ENCODE measurements at regions not wholly inside any gene's neighbourhood (a gene's known extent, or its start where the extent isn't known, plus 50 kb on each side); places are given as distances from the start of the nearest gene placed in this dataset.
"Not testable (repeated sequence)": the region's sequence is repeated elsewhere in the genome, so short reads cannot be mapped to it uniquely, and the experiment has no call there.

- no peak for DNase-seq (ENCODE audit: low read depth)
- TF ChIP-seq, protein P1, sequence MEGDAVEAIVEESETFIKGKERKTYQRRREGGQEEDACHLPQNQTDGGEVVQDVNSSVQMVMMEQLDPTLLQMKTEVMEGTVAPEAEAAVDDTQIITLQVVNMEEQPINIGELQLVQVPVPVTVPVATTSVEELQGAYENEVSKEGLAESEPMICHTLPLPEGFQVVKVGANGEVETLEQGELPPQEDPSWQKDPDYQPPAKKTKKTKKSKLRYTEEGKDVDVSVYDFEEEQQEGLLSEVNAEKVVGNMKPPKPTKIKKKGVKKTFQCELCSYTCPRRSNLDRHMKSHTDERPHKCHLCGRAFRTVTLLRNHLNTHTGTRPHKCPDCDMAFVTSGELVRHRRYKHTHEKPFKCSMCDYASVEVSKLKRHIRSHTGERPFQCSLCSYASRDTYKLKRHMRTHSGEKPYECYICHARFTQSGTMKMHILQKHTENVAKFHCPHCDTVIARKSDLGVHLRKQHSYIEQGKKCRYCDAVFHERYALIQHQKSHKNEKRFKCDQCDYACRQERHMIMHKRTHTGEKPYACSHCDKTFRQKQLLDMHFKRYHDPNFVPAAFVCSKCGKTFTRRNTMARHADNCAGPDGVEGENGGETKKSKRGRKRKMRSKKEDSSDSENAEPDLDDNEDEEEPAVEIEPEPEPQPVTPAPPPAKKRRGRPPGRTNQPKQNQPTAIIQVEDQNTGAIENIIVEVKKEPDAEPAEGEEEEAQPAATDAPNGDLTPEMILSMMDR (IDR thresholded peaks at IDR 0.05; ENCODE audit: low read depth, low read length, missing control alignments): no peak
- no peak overlapping the region for H3K4me3 ChIP-seq (ENCODE audit: low read depth, low read length)
These were observed 55.1 kb downstream of the ID4 start for GRCh38 chr6:19892260-19892659.

- TF ChIP-seq, protein P1 (IDR thresholded peaks at IDR 0.05; ENCODE audit: low read depth, low read length, missing control alignments): no peak
- DNase-seq (ENCODE audit: low read depth): no peak
- H3K4me3 ChIP-seq (ENCODE audit: low read depth, low read length): no peak overlapping the region
These were observed 58.9 kb downstream of the ID4 start for GRCh38 chr6:19895866-19896692.

- TF ChIP-seq, protein P1 (IDR thresholded peaks at IDR 0.05; ENCODE audit: low read depth, low read length, missing control alignments): no peak
- no peak overlapping the region for H3K4me3 ChIP-seq (ENCODE audit: low read depth, low read length)
- DNase-seq (ENCODE audit: low read depth): no peak
These were observed 59.5 kb downstream of the ID4 start for GRCh38 chr6:19896693-19897010.

DNA sequence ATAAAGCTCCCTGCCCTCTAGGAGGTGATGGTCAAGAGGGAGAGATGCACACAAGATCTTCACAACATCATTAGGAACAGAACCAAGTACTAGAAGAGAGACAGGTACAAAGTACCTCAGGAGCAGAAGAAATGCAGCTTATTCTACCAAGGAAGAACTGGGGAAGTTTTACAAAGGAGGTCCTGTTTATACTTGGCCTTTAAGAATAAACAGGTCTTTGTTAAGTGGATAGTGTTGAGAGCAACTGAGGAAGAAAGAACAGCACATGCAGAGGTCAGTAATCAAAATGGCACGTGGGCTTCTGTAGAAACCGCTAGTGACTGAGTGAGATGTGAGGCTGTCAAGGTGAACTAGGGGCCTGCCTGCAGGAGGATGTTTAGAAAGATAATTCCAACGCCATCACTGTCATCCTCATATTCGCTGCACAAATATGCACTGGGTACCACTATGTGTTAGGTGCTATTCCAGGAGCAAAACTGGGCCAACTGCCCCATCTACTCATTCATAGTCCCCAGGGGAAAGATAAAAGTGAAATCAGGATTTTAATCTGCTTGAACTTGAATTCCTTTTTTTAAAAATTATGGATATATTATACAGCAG, 61.1 kb downstream of the ID4 start:
- TF ChIP-seq, protein P1 (IDR thresholded peaks at IDR 0.05; ENCODE audit: low read depth, low read length, missing control alignments): no peak
- no peak overlapping the region for H3K4me3 ChIP-seq (ENCODE audit: low read depth, low read length)
- no peak for DNase-seq (ENCODE audit: low read depth)

DNA sequence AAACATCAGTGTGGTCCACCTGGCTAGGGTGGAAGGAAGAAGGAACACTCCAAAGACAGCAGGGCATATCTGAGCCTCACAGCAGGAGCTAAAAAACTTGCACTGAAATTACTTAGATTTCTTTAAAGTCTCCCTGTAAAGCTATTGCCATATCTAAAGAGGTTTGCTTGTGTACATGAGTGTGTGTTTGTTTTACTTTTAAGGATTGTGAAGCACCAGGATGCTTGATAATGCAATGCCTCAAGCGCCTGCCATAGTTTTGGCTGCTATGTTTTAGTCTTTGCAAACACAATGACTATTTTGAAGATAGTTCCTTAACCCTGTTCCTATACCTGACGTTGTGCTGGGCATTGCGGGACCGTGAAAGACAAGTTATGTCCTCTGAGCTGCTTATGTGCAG, 65.0 kb downstream of the ID4 start:
- TF ChIP-seq, protein P1 (IDR thresholded peaks at IDR 0.05; ENCODE audit: low read depth, low read length, missing control alignments): no peak
- DNase-seq (ENCODE audit: low read depth): no peak
- no peak overlapping the region for H3K4me3 ChIP-seq (ENCODE audit: low read depth, low read length)

- not testable (repeated sequence) for DNase-seq (ENCODE audit: low read depth)
These were observed 67.2 kb downstream of the ID4 start for GRCh38 chr6:19904408-19904807.

DNA sequence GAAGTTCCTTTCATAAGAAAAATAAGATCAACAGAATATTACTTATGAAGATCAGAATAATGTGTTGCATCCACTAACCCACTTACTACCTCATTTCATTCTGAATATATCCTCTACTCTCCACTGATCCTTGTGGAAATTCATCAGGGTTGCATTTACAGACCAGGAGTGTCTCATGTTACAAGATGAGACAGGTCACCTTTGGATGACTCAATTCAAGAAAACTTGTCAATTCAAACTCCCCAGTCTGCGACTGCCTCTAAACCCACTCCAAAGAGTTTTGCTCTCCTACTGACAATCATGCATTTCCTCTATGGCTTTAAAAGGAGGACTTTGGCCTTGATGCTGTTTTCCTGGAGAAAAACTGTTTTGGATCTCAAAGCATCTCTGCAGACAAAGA, 68.4 kb downstream of the ID4 start:
- no peak overlapping the region for H3K4me3 ChIP-seq (ENCODE audit: low read depth, low read length)
- TF ChIP-seq, protein P1 (IDR thresholded peaks at IDR 0.05; ENCODE audit: low read depth, low read length, missing control alignments): no peak

More at GRCh38 chr6:19904408-19904807, 67.2 kb downstream of the ID4 start:
- not testable (repeated sequence) for H3K4me3 ChIP-seq (ENCODE audit: low read depth, low read length)

More for the DNA sequence above, 68.4 kb downstream of the ID4 start:
- no peak for DNase-seq (ENCODE audit: low read depth)

Measured in GM12864 (cell line).